GM19025 (cell line): ENCODE measurements at regions not wholly inside any gene's neighbourhood (a gene's known extent, or its start where the extent isn't known, plus 50 kb on each side); places are given as distances from the start of the nearest gene placed in this dataset.
"Not testable (repeated sequence)": the region's sequence is repeated elsewhere in the genome, so short reads cannot be mapped to it uniquely, and the experiment has no call there.

Source experiments
- ATAC-seq: cut with Tn5 transposase; IDR thresholded peaks from one replicate; pipeline ENCODE4 v1.9.1; 2021; ENCODE audit warnings: mild to moderate bottlenecking, low read depth, moderate library complexity; ENCODE audit not compliant: unreplicated experiment

GRCh38 chr9:113664181-113664875 is 200.8 kb downstream of the RGS3 start:
- ATAC-seq = no peak

DNA sequence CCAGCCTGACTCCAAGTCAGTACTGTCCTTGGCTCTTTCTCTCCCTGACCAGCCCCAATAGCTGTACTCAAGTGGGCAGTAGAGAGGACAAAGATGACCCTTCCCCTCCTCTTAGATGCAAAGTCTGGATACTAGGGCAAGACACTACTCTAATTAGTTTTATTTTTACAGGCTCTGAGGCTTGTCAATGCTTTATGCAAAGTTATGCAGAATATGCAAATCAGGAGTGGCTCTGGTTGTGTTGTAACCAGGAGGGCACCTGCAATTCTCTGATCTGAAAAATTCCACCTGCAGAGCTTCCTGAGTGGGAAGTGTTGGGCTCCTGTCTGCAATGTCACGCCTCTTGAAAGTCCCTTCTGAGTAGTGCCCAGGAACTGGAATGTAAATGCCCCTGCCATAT is 201.5 kb downstream of the RGS3 start:
- no peak for ATAC-seq

DNA sequence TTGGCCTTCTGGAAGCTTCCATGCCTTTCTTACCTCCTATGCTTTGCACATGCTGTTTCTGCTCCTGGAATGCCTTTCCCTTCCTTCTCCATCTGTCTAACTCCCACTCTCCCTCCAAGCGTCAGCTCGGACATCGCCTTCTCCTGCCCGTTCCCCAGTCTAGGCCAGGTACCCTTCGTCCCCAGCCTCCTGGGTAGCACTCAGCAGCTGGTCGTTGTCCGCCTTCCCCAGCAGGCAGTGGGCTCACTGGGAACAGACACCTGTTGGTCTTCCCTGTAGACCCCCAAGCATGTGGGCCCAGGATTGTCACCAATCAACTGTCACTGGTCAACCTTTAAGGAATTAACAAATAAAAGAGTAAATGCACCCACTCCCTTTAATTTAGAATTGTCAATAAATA is 202.2 kb downstream of the RGS3 start:
- no peak for ATAC-seq

GRCh38 chr9:113668061-113668460 is 204.5 kb downstream of the RGS3 start:
- ATAC-seq = no peak

GRCh38 chr9:113669522-113670115 is 206.1 kb downstream of the RGS3 start:
- no peak for ATAC-seq

DNA sequence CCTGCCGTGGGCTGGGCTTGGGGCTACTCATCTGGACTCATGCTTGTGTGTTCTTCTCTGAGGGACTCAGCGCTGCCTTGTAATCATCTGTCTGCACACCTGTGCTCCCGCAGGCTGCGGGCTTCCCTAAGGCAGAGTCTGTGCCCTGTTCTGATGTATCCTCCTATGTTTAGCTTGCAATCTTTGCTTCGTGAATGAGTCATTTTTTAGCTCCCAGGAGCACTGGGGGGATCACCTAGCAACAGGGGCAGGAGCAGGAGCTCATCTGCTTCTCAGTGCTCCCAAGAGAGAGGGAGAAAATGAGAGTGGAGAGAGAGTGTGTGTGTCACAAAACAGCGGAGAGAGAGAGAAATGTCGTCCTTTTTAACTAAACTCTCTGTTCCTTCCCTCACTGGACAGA is 202.4 kb upstream of the ZNF618 start:
- no peak for ATAC-seq

- no peak for ATAC-seq
These were observed 201.7 kb upstream of the ZNF618 start for GRCh38 chr9:113674436-113674835.

GRCh38 chr9:113675475-113675941 is 200.6 kb upstream of the ZNF618 start:
- no peak for ATAC-seq

- ATAC-seq = no peak
These were observed 199.1 kb upstream of the ZNF618 start for GRCh38 chr9:113677057-113677456.

GRCh38 chr9:113677569-113677968 is 198.5 kb upstream of the ZNF618 start:
- no peak for ATAC-seq

- ATAC-seq = no peak
These were observed 197.8 kb upstream of the ZNF618 start for GRCh38 chr9:113678119-113678858.

- no peak for ATAC-seq
These were observed 197.3 kb upstream of the ZNF618 start for GRCh38 chr9:113678859-113679256.

DNA sequence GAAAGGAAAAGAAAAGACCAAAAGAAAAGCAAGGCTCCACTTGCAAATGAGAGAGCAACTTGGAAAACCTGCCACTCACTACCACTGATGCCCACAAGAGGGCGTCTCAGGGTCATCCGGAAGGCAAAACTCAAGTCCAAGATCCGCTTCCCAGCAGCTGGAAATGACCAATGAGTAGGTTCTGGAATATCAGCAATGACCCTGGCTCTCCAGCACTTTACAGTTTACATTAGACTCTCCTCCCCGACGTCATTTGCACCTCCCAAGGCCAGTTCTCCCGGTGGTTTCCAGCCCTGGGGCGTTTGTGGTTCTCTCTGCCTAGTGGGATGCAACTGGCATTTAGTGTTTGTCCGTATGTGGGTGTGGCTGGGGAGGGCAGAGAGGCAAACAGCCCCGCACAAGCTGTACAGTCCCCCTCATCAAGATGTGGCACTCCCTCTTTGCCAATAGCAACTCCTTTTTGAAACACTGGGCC is 193.8 kb upstream of the ZNF618 start:
- no peak for ATAC-seq

- ATAC-seq = not testable (repeated sequence)
These were observed 190.5 kb upstream of the ZNF618 start for GRCh38 chr9:113685636-113686035.

DNA sequence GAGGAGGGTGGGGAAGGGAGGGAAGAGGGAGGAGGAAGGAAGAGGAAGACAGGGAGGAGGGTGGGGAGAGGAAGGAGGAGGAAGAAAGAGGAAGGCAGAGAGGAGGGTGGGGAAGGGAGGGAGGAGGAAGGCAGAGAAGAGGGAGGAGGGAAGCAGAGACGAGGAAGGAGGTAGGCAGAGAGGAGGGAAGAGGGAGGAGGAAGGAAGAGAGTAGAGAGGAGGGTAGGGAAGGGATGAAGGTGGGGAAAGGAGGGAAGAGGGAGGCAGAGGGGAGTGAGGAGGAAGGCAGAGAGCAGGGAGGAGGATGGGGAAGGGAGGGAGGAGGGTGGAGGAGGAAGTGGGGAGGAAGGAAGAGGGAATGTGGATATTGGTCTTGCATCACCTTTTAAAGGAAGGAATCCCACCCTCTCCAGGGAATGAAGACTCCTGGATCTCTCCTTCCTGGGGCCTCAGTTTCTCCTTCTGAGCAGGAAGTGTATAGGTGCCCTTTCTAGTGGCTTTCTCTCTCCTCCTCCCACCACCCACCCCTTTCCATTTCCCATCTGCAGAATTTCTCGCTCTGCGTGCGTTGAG is 188.9 kb upstream of the ZNF618 start:
- ATAC-seq = no peak

GRCh38 chr9:113687680-113688371 is 188.3 kb upstream of the ZNF618 start:
- no peak for ATAC-seq

DNA sequence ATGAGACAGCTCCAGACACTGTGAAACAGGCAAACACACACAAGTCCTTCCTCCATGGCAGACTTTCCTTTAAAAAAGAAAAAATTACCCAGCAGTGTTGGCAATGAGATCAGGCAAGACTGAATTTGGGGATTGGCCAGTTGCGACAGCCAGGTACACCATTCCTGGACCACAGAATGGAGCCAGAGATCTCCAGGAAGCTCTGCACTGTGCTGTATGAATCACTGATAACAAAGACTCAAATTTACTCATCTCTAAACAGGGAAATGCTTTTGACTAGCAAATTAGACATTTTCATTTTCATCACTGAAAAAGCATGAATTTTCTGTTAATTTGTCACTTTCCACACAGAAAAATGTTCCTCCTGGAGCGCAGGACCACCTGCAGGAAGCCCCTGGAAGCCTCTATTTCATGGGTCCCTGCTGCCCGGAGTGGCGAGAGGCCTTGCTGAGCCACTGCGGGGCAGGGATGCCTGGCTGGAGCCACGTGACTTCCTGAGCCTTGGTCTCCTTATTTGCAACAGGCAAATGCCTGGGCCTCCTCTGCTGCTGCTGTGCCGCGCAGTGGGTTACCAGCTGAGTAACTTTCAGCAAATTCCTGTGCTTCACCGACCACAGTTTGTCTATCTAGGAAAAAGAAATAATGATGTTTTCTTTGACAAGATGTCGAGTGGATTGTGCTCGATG is 185.9 kb upstream of the ZNF618 start:
- ATAC-seq = no peak

GRCh38 chr9:113692256-113692655 is 183.9 kb upstream of the ZNF618 start:
- ATAC-seq = no peak

- ATAC-seq = no peak
These were observed 181.2 kb upstream of the ZNF618 start for GRCh38 chr9:113694912-113695311.

DNA sequence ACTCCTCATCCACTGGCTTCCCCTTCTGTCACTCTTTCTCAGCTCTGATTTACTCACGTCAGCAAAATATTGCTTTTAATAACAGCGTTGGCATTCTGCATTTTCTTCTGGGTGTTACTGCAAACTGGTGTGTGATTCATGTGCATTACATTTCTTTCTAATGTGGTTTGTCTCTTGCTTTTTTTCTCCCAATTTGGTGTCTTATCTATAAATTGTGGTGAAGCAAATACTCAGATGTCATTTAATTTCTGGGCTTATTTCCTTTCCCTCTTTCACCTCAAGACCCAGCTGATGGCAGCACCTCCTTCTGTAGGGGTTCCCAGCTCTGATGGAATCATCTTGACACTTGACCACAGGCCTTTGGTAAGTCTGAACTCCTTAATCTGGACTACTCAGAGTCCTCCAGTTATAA is 180.7 kb upstream of the ZNF618 start:
- no peak for ATAC-seq
